ENCODE measurements at regions not wholly inside any gene's neighbourhood (a gene's known extent, or its start where the extent isn't known, plus 50 kb on each side); places are given as distances from the start of the nearest gene placed in this dataset.

- Histone ChIP-seq H3K4me3 (no peak overlapping the region), H3K9me3 (peaks cover 0 to 21% (median 0%) of the 10 kb centered on the region in 12 donors), H3K27ac (no peak overlapping the region), H3K4me1 (no peaks in the 10 kb centered on the region), H3K27me3 (no peaks in the 10 kb centered on the region), H3K36me3 (no peaks in the 10 kb centered on the region)
- TF ChIP-seq POLR2A (IDR thresholded peaks at IDR 0.05) (no peak), CTCF (IDR thresholded peaks at IDR 0.05) (no peak)
- ATAC-seq (no peak), DNase-seq (no peak)
- WGBS, 4 donors: 77 to 85% (median 81%) methylated on average over 5 of the region's 5 CpGs
- intact Hi-C loops (cut with DNase I): no loop called here
Measured at GRCh38 chr12:25639406-25639805, 86.3 kb upstream of the LMNTD1 start.

GRCh38 chr12:25644979-25645378, 91.9 kb upstream of the LMNTD1 start:
- intact Hi-C loops (cut with DNase I): no loop called here
- WGBS, 4 donors: 66 to 80% (median 69%) methylated on average over 3 of the region's 3 CpGs
- Histone ChIP-seq H3K36me3 (no peaks in the 10 kb centered on the region), H3K27ac (peak overlapping the region in 2 of 12 donors; percentile 14 to 15), H3K9me3 (no peaks in the 10 kb centered on the region), H3K27me3 (no peaks in the 10 kb centered on the region), H3K4me1 (peaks cover 0 to 6% (median 0%) of the 10 kb centered on the region in 12 donors), H3K4me3 (no peak overlapping the region)
- DNase-seq (no peak), ATAC-seq (no peak)
- no peak for TF ChIP-seq POLR2A (IDR thresholded peaks at IDR 0.05)

GRCh38 chr12:25645427-25645826, 92.3 kb upstream of the LMNTD1 start:
- intact Hi-C loops (cut with DNase I): no loop called here
- no peak overlapping the region for H3K27ac ChIP-seq
- no peaks in the 10 kb centered on the region for H3K27me3 ChIP-seq
- ATAC-seq: no peak
- H3K9me3 ChIP-seq: no peaks in the 10 kb centered on the region
- H3K36me3 ChIP-seq: no peaks in the 10 kb centered on the region
- no peak overlapping the region for H3K4me3 ChIP-seq
- TF ChIP-seq POLR2A (IDR thresholded peaks at IDR 0.05) (no peak), CTCF (IDR thresholded peaks at IDR 0.05) (no peak)
- WGBS, 4 donors: 60 to 88% (median 68%) methylated on average over 4 of the region's 4 CpGs
- no peak for DNase-seq
- H3K4me1 ChIP-seq: peaks cover 0 to 6% (median 0%) of the 10 kb centered on the region in 12 donors

GRCh38 chr12:25651931-25652330, 98.8 kb upstream of the LMNTD1 start:
- intact Hi-C loops (cut with DNase I): no loop called here
- no peak for TF ChIP-seq CTCF (IDR thresholded peaks at IDR 0.05)
- TF ChIP-seq POLR2A (IDR thresholded peaks at IDR 0.05): no peak
- no peak overlapping the region for H3K4me3 ChIP-seq
- H3K9me3 ChIP-seq: no peaks in the 10 kb centered on the region
- ATAC-seq: no peak
- H3K36me3 ChIP-seq: no peaks in the 10 kb centered on the region
- H3K27me3 ChIP-seq: no peaks in the 10 kb centered on the region
- WGBS, 4 donors: 82 to 92% (median 89%) methylated on average over 1 of the region's 1 CpG
- peaks cover 0 to 6% (median 0%) of the 10 kb centered on the region in 12 donors for H3K4me1 ChIP-seq
- DNase-seq: no peak
- H3K27ac ChIP-seq: no peak overlapping the region

- H3K9me3 ChIP-seq: no peaks in the 10 kb centered on the region
- no peaks in the 10 kb centered on the region for H3K36me3 ChIP-seq
- H3K4me1 ChIP-seq: peaks cover 0 to 6% (median 0%) of the 10 kb centered on the region in 12 donors
- ATAC-seq (no peak), DNase-seq (no peak)
- WGBS, 4 donors: 66 to 88% (median 77%) methylated on average over 2 of the region's 2 CpGs
- H3K27me3 ChIP-seq: no peaks in the 10 kb centered on the region
- intact Hi-C loops (cut with DNase I): no loop called here
- no peak overlapping the region for H3K4me3 ChIP-seq
- H3K27ac ChIP-seq: no peak overlapping the region
- TF ChIP-seq POLR2A (IDR thresholded peaks at IDR 0.05): no peak
- no peak for TF ChIP-seq CTCF (IDR thresholded peaks at IDR 0.05)
Measured at GRCh38 chr12:25652371-25652770, 99.3 kb upstream of the LMNTD1 start.

Data from heart left ventricle (tissue), 16 donors.